GM19023 (cell line): ENCODE measurements at regions not wholly inside any gene's neighbourhood (a gene's known extent, or its start where the extent isn't known, plus 50 kb on each side); places are given as distances from the start of the nearest gene placed in this dataset.
"Not testable (repeated sequence)": the region's sequence is repeated elsewhere in the genome, so short reads cannot be mapped to it uniquely, and the experiment has no call there.

Experiments used
- ATAC-seq: cut with Tn5 transposase; IDR thresholded peaks from one replicate; pipeline ENCODE4 v1.9.1; 2021; ENCODE audit warnings: mild to moderate bottlenecking, moderate library complexity; ENCODE audit not compliant: unreplicated experiment

DNA sequence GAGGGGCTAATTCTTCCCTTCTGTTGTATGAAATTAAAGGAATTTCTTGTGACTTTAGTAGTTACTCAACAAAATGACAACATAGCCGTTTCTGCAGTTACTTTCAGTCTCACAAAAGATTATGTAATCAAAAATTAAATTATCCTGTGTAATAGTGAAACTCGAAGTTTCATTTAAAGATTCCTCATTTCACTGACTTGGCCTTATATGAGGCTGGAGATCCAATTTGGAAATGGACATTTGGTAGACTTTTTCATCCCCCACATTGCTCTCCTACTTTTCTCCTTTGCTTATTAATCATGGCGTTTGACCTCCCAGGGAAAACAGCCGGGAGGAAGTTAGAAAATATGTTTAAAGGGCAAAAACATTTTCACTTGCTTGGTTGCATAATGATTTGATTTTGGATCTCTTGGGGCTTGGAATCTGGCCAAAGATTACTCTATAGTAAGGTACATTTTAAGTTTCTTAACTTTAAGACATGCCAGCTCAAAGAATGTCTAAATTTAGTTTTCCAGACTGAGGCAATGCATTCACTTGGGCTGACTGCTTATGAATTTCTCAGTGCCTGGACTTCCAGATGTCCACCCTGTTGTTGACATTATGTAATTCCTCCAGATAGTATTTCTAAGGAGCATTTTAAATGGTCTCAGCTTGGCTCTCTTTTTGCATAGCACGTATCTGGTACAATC lies 1364.9 kb upstream of the MIR17HG start:
- no peak for ATAC-seq

DNA sequence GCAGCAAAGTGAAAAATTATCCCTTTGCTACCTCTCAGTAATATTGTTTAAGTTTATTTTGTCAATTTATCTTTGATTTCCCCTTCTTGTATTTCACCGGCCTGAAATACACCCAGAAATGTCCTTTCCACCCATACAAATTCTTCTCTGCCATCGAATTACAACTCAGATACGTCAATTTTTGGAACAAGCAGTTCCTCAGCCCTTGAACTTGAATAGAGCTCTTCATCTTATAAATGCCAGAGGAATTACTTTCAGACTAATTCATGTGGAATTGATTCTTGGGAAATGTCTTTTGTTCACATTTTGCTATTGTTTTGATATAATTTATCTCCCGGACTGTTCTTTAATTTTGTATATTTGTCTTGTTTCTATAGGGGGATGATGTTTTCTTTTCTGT lies 1359.3 kb upstream of the MIR17HG start:
- ATAC-seq = no peak

DNA sequence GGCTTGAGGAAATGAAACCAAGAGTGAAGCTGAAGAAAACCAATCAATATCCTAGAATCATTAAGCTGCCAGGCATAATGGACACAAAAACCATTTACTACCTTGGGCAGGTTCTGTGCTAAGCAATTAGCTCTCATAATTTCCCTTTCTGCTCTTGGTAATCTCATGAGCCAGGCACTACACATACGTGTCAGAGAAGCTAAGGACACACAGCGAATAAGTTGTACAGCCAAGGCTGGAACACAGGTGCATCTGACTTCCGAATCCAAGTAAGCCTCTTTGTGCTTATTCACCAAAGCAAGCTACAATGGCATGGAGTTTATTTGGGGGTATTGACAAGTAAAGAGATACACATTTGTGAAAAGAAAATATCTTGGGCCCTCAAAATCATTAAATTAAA lies 1343.9 kb upstream of the MIR17HG start:
- no peak for ATAC-seq

DNA sequence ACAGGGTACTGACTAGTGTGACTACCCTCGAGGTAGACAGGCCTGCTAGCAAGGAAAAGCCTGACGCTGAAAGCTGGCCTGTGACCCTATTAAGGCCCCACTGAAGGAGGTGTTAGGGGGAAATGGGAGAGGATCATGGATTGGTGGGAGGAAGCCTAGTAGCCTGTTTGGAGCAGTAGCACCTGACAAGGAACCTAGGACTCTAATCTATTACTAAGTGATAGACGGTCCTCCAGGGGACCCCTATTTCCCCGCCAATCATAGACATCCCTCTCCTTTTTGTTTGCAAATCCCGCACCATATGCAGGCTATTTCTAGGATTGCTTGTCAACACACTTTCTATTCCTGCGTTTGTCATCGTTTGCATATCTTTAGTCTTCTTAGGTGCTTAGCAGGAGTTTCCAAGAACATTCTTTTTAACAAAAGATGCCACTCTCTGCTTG lies 1338.8 kb upstream of the MIR17HG start:
- no peak for ATAC-seq

DNA sequence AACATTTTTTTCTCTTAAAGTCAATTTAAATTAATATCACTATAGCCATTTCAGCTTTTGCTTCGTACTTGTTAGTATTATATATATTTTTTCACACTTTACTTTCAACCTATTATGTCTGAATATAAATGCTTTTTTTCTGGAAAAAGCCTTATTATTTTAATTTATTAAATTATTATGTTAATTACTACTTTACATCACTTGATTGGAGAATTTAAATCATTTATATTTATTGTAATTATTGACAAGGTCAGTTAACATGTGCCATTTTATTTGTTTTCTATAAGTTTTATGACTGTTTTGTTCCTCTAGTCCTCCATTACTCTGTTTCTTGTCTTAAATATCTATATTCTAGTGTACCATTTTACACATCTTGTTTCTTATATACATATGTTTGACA lies 1333.4 kb upstream of the MIR17HG start:
- no peak for ATAC-seq

DNA sequence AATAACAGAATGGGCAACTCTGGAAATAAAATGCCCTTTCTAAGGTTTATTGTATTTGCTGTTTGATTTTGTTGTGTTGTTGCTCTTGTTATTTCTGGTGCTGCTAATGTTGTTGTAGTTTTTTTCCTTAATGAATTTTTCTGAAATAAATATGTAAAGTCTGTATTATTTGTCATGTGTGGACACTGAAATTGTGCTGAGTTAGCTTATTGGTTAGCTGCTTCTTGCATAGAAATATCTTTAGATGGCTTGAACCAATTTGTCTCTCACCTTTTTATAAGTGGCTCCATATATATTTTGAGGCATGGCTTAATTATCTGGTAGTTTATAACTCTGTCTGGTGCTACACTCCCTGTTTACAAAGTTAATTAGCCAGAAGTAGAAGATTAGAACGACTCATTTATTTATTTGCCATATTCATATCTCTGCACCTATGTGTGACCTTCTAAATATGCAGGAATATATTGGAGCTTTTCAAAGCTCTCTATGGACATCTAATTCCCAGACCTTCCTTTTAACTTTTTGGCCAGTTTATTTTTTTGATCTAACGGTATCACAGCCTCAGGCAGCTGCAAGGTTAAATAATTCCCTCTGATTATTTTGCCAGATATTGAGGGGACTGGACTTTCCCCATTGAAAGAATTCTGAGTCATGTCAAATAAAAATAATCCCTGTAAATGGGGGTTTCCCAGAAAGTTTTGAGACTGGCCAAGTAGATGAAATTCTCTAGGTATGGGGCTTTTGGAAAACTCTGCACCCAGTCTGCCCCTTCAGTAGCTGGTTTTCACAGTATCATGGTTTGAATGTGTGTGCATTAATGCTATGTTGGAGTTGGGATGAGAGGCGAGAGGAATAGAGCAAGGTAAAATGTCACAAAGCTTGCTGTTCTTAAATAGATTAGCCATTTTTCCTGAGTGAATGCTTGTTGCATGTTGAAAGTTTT lies 1331.7 kb upstream of the MIR17HG start:
- ATAC-seq = no peak

DNA sequence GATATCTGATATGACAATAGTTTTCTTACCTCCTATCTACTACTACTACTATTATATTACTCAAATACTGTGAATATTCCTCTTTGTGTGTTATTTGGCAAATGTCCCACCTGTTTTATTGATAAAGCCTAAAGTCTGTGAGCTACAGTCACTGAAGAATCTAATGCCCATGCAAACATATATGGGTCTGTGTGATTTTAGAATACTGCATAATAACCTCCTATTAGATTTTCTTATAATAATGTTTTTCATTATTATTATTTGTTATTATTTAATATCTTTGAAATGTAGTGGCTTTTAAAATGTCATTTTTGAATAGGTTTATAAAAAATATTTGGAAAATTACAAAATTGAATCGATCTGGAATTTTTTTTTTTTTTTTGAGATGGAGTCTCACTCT lies 1330.8 kb upstream of the MIR17HG start:
- ATAC-seq = no peak

GRCh38 chr13:90020536-90021070 lies 1326.9 kb upstream of the MIR17HG start:
- no peak for ATAC-seq

GRCh38 chr13:90027409-90027808 lies 1320.1 kb upstream of the MIR17HG start:
- no peak for ATAC-seq

DNA sequence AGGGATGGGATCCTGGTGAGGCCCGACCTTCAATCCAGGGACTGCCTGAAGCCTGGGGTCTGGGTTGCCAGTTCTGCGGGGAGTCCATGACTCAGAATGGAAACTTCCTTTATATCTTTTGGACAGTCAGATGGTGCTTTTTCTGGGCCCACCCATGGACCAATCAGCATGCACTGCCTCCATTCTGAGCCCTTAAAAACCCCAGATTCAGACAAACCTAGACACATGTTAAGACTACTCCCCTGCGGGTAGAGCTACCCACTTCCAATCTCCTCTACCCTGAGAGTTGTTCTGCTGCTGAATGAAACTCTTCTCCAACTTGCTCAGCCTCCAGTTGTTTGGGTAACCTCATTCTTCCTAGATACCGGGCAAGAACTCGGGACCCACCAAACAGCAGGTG lies 1315.2 kb upstream of the MIR17HG start:
- ATAC-seq = no peak

- no peak for ATAC-seq
Measured at GRCh38 chr13:90032841-90033493, 1314.5 kb upstream of the MIR17HG start.

GRCh38 chr13:90039516-90039915 lies 1308.0 kb upstream of the MIR17HG start:
- ATAC-seq = no peak

DNA sequence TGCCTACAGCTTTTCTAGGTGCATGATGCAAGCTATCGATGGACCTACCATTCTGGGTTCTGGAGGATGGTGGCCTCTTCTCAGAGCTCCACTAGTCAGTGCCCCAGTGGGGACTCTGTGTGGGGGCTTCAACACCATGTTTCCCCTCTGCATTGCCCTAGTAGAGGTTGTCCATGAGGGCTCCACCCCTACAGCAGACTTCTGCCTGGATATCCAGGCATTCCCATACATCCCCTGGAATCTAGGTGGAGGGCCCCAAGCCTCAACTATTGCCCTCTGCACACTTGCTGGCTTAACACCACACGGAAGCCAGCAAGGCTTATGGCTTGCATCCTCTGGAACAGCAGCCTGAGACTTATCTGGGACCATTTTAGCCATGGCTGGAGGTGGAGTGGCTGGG lies 1299.9 kb upstream of the MIR17HG start:
- no peak for ATAC-seq

GRCh38 chr13:90049989-90050671 lies 1297.4 kb upstream of the MIR17HG start:
- no peak for ATAC-seq

DNA sequence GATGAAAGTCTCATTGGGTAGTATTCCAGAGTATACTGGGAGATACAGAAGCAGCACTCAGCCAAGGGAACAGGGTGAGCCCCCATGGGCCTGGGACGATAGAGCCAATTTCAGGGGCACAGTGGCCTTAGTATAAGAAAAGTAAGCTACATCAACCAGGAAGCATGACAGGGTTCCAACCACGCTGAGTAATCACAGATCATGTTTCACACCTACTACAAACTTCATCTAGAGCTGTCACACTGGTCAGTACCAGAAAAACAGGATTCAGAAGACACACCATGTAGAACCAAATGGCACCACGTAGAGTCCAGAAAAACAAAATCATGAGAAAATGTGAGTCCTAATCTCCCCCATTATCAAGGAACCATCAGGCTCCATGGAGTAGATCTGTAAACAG lies 1292.4 kb upstream of the MIR17HG start:
- no peak for ATAC-seq

- ATAC-seq = no peak
Measured at GRCh38 chr13:90055760-90056159, 1291.7 kb upstream of the MIR17HG start.

- not testable (repeated sequence) for ATAC-seq
Measured at GRCh38 chr13:90064226-90064625, 1283.3 kb upstream of the MIR17HG start.

- no peak for ATAC-seq
Measured at GRCh38 chr13:90068658-90069057, 1278.8 kb upstream of the MIR17HG start.

DNA sequence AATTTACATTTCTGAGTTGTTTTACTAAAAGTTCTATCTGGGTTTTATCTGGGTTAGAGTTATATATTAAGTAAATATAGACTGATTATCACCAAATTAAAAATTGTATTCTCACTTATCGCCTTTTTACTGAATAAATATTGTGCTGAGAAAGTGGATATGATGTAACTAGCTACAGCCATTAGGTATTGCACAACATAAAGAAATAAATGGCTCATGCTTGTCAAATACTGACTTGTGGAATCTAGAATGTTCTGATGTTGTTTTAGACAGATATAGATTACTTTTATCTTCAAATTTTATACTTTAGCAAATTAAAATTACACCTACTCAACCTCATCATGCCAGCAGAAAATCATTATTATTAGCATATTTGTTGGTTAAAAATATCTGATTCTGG lies 1277.1 kb upstream of the MIR17HG start:
- no peak for ATAC-seq

DNA sequence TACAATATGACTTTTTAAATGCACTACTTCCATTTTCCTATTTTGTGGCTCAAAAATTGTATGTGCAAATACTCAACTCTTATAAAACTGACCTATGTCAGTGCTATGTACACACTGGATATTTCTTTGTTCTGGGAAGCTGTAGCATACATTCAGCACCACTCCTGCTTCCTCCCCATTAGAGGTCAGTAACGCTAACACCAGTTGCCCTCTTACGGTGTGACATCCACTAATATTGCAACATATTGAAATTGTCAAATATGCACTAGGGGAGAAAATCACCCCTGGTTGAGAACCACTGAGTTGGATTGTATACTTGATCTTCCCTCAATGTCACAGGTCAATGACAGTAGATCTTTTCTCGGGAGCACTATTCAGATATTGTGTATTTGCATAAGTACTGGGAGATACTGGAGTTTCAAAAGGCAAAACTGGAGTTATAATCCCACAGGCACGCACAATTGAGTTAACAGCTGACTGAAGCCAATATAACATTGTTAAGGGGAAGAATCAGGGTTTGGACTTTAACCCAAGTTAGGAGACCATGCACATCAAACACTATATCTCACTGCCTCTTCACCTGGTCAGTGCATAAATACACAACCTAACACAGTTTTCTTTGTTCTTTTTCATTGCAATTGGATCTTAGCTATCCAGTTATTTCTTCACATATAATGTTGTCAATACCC lies 1276.5 kb upstream of the MIR17HG start:
- no peak for ATAC-seq
